NCI-H2081 (cell line): ENCODE measurements at regions not wholly inside any gene's neighbourhood (a gene's known extent, or its start where the extent isn't known, plus 50 kb on each side); places are given as distances from the start of the nearest gene placed in this dataset.
"Not testable (repeated sequence)": the region's sequence is repeated elsewhere in the genome, so short reads cannot be mapped to it uniquely, and the experiment has no call there.

Experiments
- DNase-seq, 2 experiments: peaks; one replicate each; lab custom pipeline; 2025; lab: John Stamatoyannopoulos, UW

DNA sequence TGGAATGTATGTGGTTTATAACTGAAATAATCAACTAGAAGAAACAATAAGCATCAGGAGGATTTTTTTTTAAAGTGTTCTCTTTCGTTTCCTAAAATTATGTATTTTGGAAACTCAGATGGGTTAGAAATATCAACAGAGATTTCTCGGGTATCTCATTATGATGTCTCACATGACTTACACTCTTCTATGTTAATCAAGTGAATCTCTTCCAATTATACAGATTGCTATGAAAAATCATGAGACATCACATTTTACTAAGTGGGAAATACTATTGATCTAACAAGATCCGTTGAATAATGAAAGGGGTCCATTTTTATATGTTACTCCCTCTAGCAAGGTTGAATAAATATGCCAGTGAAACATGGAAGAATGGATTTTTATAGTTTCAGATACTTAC is 54.7 kb upstream of the NRIP1 start:
- no peak for DNase-seq

DNA sequence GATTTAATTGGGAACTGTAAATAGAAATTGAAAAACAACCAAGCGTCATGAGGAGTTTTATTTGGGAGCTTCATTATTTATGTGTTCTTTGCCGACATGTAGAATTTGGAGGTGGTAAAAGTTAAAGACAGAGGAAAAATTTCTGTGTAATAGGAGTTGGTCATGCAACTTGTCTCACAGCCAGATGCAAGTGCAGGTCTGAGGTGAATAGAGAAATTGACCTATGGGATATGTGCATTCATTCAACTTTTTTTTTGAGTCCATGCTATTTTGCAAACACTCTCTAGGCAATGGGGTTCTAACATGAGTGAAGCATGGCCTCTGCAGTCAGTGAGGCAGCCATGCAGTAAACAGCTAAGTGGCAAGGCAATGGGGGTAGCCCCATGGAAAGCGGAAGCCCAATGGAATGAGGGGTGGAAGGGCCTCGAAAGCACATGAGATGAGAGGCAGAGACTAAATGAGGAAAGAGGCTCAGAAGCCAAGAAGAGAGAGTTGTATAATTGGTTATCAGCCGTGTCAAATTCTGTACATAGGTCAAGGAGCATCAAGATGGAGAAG is 56.4 kb upstream of the NRIP1 start:
- no peak for DNase-seq

DNA sequence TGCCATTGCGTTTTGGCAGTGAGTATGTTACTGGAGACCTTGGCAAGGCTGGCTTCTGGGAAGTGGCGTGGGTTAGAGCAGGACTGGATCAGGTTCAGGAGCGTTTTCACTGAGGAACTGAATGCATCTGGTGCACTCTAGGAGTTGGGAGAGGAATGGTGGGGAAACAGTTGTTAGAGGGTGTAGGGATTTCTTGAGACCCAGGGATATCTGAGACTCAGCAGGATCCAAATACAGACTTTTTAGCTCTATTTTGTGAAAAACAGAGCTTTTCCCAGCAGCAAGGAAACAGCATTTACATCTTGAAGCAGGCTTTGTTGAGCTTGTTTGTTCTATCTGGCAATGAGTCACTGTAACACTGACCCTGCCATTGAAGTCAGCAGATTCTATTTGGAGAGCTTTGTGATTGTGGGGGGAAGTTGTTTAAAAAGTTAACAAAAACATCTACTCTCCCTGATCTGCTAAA is 56.9 kb upstream of the NRIP1 start:
- DNase-seq = no peak

DNA sequence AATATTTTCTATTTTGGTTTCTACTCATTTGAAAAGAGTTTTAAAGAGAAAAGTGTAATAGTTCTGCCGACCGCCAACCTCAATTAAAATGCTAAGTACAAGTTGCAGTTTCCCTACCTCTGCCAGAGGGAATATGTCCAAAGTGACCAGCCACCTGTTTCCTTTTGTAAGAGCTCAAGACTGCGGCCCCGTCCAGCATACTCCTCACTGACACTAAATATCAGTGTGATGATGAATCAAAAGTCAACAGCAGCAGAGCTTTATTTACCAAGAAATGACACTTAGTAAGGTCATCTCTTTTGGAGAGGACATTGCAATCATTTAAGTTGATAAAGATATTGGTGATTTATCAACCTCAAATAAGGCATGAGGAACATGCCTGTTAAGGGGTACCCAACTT is 57.4 kb upstream of the NRIP1 start:
- DNase-seq = no peak

DNA sequence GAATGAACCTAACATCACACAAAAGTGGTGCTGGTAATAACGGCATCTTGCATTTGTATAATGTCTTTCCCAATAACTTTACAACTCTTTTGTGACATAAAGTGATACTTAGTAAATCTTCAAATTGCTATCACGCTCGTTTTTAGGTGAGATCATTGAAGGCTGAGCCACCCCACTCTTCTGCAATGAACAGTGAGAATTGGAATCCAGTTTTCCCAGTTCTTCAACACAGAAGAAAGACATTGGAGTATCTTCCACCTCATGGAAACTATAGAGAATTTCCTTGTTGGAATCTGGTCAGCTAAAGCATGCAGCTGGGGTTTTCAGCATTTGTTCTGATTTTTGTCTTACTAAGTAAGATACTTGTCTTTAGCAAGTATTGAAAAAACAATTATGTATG is 59.9 kb upstream of the NRIP1 start:
- DNase-seq = no peak

DNA sequence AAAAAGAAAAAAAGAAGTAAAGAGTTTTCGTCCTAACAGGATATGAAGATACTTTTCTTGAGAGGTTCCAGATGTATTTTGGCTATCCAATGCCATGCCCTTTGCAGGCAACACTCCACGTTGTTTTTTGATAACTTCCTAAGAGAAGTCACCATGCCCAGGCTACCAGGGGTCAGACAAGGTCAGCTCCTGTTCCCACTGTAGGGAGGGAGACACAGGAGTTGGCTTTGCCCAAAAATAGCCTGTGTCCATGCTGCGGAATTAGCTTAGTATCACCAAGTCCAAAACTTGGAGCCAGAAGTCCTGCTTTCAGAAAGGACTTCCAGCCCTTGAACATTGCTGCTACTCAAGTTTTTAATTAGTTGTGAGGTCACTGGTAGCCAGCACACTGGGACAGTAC is 62.1 kb upstream of the NRIP1 start:
- no peak for DNase-seq

DNA sequence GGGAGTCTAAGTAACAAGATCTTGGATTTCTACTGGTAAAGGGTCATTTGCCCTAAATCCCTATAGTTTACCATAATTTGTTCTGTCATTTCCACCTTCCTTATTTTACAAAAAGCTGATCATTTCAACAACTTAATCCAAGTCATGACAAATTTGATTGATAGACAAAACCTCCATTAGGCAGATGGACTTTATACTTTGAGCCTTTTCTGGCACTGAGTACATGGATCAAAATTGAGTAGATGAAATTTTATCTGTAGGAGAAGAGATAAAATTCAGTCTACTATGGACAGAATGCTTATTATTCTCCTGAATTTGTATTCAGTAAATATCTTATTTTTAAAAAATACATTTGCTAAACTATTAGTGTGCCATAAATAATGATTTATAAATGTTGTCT is 62.6 kb upstream of the NRIP1 start:
- no peak for DNase-seq

DNA sequence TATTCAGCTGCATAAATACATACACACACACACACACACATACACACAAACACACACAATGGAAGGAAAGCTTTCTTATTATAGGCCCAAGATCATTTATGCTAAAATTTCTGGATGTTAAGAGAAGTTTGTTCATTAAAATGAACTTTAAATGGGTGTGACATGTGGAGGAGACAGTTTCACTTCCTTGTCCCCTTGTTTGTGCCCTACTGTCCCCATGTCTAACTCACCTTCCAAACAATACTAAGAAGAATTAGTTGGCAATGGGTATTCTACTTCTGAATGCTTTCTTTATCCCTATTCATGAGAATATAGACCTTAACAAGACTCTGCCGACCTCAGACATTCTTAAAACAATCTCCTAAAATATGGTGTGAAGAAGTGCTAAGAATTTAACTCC is 63.5 kb upstream of the NRIP1 start:
- DNase-seq = no peak

DNA sequence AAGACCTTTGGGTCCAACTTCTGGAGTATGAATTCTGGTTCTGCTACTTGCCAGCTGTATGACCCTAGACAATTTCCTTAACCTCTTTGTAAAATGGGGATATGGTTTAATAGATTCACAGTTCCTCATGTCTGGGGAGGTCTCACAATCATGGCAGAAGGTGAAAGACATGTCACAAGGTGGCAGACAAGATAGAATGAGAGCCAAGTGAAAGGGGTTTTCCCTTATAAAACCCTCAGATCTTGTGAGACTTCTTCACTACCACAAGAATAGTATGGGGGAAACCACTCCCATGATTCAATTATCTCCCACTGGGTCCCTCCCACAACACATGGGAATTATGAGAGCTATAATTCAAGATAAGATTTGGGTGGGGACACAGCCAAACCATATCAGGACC is 63.9 kb upstream of the NRIP1 start:
- not testable (repeated sequence) for DNase-seq

DNA sequence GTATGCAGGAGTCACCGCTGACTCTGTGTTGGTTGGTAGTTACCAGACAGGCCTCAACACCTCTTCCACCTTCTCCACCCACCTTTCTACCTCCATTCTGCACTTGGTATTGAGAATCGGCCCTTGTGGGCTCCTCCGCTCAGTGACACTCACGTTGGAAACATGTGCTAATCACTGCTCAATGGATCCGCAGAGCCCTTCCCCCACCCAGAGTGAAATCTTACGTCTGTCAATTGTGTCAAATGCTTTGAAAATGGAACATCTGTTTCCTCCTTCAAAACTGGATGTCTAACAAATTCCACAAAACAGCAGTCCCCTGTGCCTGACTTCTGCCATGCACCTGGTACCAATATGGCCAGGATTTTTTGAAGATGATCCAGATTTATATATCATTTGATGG is 65.5 kb upstream of the NRIP1 start:
- DNase-seq = no peak

DNA sequence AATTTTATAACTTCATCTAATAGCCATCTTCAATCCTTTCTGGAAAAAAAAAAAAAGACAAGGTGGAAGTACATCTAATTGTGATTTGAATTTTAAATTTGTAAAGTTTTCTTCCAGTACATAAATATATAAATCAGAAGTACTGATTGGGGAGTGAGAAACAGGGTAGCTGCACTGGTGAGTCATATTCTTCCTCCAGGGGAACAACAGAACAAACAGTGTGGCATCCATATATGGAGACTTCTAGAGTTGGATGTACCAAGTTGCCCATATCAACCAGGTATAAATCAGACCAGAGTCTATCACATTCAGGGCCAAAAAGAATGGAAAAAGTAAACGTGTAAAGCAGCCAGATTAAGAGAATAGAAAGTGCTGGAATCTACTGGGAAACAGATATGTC is 66.0 kb upstream of the NRIP1 start:
- no peak for DNase-seq

DNA sequence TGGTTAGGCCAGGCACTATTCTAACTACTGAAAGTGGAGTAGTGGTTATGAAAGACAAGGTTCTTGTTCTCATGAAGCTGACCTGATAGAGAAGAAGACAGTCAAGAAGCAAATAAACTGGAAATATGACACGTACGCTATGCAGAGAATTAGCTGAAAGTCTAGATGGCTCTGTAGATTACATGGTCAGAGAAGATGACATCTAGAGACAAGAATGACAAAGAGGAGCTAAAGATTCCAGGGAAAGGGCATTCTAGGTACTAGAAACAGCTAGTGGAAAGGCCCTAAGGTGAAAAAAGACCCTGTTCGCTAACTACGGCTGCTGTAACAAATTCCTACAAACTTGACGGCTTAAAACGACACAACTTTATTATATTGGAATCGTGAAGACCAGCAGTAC is 68.0 kb upstream of the NRIP1 start:
- DNase-seq = no peak

DNA sequence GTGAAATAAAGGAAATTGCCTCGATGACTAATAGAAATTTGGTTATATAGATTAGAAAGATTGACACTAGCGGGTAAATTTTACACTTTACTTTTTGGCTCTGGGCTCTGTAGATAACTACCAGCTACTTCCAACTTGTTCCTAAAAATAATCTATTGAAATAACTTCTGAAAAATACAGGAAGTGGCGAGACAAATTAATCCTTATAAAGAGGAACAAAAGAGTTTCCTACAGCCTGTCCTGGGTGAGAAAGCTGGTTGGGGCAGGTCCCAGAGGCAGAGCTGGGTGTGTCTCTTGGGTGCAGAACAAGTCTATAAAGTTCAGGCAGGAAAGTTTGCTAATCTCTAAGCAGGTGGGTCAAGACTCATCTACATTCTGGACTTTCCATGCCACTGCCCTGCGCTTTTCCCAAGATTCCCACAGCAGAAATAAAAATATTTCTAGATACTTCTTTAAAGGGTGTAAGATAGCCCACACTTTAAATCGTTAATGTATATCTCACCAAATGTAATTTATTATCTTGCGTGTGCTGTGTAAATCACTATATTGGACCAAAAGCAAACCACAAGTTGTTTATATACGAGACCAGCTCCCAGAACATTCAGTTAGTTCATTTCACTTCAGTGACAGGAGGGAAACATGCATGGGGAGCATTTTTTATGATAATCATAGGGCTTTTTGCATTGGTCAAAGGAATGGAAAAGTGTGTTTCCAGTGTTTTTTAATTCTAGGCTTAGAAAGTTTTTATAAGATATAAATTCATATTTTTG is 70.1 kb upstream of the NRIP1 start:
- DNase-seq = no peak

DNA sequence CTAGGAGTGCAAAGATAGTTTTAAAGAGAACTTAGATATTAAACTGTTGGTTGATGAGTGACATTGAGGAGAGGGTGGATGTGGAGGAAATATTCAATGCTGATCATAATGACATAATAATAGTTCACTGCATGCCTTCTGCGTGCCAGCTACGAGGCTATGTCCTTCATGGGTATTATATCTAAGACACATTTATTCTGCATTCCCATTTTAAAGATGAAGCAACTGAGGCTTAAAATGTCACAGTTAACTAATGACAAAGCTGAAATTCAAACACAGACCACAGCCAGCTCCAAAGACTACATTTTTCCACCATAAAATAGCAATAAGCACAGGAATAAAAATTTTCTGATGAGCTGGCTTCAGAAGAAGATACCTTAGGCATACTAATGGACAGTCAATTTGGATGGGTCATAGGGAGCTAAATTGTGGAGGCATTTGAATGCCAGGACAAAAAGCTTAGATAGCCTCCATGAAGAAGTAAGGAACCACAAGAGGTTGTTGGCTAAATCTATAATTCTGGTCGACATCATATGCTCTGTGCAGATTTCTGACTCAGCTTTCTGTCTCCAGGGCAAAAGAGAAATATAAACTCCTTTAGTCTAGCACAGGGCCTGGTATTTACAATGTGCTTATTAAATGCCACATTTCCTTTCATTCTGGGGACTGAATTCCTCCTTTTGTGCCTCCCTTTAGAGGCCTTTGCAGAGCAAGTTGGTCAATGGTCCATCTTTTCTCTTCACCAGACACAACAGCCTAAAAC is 71.2 kb upstream of the NRIP1 start:
- no peak for DNase-seq

DNA sequence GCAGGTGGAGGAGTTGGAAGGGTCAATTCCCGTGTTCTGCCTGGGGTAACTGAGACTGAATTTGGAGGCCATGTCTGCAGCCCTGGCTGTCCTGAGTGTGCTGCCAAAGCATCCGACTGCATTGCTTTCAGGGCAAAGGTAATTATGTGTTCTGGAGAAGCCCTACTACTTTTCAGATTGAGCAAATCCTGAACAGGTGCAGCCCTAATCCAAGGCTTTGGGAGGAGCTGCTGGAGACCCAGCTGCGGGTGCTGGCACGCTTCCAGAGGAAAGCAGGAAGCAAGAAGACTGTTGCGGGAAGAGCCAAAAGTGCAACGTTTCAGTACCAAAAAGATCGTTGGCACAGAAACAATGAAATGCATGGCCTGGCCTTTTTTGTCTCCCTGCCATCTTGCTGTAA is 73.7 kb upstream of the NRIP1 start:
- peak; percentile 13 to 53 for DNase-seq

DNA sequence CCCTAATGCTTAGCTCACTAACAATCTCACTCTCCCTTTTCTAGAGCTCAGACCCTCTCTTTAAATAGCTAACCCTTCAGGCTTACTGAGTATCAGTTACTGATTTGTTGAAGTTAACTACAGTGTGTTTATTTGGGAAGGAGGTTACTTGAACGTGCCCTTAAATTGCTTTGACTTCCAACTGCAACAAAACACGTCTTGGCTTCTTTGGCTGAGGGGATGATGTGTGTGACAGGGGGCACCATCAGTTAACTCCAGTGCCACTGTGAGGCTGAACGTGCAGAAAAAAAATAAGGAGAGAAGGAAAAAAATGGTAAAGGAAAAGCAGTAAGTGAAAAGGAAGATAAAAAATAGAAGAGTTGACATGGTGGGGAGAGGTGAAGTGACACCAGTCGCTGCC is 75.1 kb upstream of the NRIP1 start:
- no peak for DNase-seq

DNA sequence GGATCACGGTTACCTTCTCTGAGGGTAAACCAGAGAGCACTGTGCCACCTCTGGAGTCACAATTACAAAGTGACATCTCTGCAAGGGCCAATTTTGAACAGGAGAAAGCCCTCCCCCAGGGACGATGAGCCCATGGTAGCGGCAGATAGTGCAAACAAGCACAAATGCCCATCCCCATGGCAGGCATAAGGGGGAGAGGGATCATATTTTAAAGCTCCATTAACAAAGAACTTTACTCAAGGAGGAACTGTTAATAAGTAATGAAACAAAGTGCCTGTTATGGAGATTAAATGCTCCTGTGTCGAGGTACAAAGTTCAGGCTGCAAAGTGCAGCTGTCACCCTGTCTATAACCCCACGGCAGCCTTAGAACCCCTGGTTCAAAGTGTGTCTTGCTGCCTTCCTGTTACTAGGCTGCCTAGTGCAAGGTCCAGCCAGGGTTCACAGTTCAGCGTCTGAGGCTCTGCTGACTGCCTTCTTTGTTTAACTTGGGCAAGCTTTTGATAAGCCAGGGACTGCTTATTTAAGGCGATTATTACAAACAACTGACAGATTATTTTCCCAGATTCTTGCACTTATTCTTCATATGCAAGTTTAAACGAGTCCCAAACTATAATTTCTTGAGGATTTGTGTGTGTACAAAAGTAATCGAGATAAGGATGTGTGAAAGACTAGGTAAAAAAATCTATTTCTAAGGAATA is 75.7 kb upstream of the NRIP1 start:
- DNase-seq = no peak

DNA sequence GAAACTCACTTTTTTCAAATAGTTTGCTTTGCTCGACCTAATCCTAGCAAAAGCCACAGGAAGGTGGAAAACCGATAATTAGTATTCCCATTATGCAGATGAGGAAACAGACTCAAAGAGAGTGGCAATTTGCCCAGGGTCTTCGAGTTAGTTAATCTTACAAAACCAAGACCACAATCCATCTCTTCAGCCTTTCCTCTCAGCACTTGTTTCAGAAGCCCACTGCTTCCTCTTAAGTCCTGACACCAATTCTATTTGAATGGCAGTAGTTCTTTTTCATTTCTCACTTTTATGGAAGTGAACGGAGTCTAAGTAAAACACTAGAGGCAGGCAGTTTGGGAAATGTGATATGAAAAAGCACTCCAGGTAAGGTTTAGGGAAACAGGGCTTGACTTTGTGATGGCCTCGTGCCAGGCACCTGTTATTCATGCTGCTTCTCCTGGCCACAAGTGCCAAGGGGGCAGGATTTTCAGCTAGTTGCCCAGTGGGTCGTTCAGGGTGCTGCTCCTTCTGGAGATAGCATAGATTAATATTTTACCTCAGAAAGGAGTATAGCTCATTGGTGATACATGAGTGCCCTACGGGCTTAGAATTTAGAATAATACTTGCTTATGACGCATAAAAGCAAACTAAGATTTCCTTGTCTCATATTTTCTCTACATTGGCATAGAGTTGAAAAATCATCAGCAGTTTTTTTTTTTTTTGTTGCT is 76.6 kb upstream of the NRIP1 start:
- peak; percentile 7 to 59 for DNase-seq

DNA sequence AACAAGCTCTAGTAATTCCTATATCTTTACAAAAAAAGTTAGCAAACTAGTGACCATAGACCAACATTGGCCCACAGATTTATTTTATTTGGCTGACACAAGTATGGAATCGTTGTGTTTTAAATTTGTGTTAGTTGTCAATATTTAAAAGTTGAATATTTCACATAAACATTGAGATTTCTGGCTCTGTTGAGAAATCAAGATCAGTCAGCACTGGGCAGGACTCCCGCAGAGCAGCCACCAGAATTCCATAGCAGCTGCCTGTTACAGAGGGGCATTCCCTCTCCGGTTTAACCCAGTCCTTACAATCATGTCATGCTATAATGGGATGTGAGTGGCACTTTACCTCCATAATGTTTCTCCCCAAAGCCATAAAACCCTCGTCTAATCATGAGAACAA is 79.2 kb upstream of the NRIP1 start:
- DNase-seq = no peak

DNA sequence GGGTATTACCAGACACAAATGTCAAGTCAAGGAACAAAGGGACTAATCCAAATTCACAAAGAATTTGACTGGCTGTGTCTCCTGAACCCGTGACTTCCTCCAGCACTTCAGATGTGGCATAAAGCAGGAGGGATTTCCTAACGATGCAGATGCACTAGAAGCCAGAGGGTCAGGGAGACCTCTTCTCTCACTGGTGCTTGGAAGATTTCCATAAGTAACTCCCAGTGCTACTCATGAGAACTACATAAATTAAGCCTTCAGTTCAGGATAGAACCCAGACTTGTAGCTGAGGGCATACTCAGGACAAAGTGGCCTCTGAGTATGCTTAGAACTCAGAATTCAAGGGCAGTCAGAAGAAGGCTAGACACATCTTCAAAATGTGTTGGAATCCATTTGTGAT is 83.6 kb upstream of the NRIP1 start:
- DNase-seq = no peak

DNA sequence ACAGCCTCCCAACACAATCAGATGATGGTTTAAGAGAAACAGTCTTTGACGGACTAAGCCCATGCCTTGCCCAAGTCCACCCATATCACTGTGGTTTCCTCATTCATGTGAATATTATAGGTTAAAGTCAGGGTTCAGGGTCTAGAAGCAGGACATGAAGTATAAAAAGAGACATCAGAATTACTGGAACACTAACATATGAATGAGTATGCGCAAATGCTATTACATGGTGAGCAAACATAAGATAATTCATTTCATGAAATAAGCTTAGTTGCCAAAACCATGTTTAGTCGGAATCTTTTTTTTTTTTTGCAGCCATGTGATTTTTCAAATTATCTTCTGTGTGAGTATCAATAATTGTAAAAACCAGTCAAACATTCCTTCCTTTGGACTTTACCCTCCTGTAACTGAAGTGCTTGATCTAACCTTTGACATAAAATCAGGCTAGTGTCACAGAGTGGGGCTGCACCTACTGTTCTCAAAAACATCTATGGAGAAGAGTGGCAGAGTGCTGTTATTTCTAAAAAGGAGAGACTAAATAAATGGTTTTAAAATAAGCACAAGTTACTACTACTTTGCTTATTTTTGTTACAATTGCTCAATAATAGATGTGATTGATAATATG is 84.9 kb upstream of the NRIP1 start:
- DNase-seq = no peak
